Forelimb muscle (tissue), 1 donor: ENCODE measurements at regions not wholly inside any gene's neighbourhood (a gene's known extent, or its start where the extent isn't known, plus 50 kb on each side); places are given as distances from the start of the nearest gene placed in this dataset.

Source experiments
- DNase-seq: peaks from one replicate; pipeline ENCODE4 v3.0.0-alpha.2; 2013; ENCODE audit warnings: low read depth

DNA sequence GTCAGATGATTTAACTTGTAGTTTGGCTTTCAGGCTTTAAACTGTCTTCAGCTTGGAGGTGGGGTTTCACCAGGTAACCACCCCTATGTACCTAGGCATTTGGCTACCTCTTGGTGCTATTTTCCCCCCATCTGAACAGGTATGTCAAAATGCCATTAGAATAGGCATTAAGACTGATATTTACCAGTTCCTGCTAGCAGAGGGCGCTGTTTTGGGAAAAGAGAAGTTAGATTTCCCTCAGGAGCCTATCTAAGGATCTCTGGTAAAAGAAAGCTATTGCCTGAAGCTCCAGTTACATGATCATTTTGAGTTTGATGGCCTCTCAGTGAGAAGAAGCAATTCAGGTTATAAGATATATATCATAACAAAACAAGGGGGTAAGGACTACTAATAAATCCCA is 879.1 kb downstream of the SH3BGRL start:
- no peak for DNase-seq

GRCh38 chrX:82087699-82088098 is 885.8 kb downstream of the SH3BGRL start:
- no peak for DNase-seq

- no peak for DNase-seq
Observed at GRCh38 chrX:82092307-82092706, 890.4 kb downstream of the SH3BGRL start.

DNA sequence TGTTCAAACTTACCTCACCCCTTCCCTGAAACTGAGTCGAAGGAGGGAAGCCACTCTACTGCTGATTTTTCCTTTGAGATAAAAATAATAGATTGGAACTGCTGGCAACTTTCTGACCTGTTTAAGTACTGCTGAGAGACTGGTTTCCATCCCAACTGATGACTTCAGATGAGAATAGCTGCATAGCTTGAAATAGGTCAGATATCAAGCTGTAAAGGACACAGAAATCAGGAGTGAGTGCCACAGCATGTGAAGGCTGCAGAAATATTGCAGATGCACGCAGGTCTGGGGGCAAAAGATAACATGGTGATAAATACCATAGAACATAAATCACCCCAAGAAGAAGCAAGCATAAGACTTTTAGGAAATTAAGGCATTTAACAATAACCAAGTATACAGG is 923.2 kb downstream of the SH3BGRL start:
- no peak for DNase-seq

DNA sequence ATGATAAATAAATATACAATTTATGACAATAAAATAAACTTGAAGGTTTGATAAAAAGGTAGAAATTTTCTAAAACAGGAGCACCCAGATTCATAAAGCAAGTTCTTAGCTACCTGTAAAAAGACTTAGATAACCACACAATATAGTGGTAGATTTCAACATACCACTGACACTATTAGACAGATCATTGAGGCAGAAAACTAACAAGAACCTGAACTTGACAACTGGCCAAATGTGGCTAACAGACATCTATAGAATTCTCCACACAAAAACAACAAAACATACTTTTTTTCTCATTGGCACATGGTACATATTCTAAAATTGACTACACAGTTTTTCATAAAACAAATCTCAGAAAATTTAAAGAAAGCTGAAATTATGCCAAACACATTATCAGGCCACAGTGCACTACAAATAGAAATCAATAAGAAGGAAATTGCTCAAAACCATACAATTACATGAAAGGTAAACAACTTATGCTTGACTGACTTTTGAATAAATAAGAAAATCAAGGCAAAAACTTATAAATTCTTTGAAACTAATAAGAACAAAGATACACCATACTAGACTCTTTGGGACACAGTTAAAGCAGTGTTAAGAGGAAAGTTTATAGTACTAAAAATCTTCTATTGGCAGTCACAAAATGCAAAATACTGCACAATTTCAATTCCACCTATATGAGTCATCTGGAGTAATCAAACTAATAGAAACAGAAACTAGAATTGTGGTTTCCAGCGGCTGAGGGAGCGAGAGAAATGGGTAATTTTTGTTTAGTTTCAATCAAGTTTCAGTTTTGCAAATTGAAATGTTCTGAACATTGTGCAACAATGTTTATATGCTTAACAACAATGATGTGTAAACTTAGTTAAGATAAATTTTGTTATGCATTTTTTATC is 925.6 kb downstream of the SH3BGRL start:
- no peak for DNase-seq

DNA sequence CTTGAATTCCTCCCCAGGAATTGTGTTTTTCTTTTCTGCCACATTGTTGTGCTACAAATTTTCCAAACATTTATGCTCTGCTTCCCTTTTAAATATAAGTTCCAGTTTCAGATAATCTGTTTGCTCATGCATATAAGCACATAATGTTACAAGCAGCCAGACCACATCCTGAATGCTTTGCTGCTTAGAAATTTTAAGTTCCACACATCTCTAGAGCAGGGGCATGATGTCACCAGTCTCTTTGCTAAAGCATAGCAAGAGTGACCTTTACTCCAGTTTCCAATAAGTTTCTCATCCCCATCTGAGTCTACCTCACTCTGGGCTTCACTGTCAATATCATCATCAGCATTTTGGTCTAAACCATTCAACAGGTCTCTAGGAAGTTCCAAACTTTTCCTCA is 932.5 kb downstream of the SH3BGRL start:
- no peak for DNase-seq

DNA sequence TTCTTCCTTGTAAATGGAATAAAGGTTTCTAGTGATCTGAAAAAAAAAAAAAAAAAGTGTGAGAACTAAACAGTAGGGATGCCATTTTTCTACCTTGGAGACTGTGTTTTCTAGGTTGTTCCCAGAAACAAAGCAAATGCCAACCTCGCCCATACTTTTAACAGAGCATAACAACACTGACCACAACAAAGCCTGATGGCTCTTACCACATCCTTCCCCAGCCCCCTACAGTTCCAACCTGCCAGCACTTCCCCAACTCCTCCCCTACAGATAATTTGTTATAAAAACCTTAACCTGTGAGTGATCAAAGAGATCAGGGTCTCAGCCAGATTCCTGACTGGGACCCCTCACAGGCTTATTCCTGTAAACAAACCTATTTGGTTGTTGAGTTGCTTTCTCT is 940.0 kb downstream of the SH3BGRL start:
- no peak for DNase-seq

GRCh38 chrX:82161195-82161594 is 959.3 kb downstream of the SH3BGRL start:
- DNase-seq = no peak

DNA sequence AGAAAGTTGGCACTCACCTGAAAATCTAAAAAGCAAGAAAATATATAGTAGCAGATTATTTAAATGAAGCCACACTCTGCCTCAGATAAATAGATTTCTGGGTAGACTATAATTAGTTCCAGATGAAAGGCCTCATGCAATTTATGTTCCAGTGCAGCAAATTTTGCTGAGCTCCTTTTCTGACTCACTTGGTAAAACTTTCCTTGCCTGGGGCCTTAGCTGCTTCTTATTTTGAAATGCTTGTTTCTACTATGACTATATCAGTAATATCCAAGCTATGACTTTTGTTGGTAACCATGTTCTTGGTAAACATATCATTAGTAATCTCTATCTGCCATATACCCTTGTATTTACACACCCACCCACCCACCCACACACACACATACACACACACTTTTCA is 961.8 kb downstream of the SH3BGRL start:
- no peak for DNase-seq

- DNase-seq = no peak
Observed at GRCh38 chrX:82196866-82197265, 995.0 kb downstream of the SH3BGRL start.

DNA sequence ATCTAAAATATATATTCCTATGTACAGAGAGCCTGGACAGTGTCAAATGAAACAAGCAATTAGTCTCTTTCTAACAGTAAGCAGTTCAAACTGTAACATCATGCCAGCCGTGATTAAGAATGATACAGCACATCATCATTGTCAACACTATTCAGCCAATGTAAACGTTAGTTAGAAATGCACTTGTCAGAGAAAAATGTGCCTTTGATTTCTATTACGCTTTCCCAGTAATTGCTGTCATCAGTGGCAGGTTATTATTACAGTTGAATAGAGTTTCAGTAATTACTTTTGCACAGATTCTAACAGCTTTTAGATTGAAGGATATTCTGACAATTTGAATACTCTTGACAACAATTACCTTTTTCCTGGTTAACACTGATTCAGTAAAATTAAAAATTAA is 1007.1 kb downstream of the SH3BGRL start:
- no peak for DNase-seq

GRCh38 chrX:82218361-82218760 is 1016.5 kb downstream of the SH3BGRL start:
- DNase-seq = no peak

- DNase-seq = no peak
Observed at GRCh38 chrX:82219129-82219528, 1017.2 kb downstream of the SH3BGRL start.

GRCh38 chrX:82224961-82225360 is 1023.1 kb downstream of the SH3BGRL start:
- DNase-seq = no peak

- no peak for DNase-seq
Observed at GRCh38 chrX:82230013-82230412, 1028.1 kb downstream of the SH3BGRL start.

GRCh38 chrX:82232679-82233078 is 1030.8 kb downstream of the SH3BGRL start:
- DNase-seq = no peak

DNA sequence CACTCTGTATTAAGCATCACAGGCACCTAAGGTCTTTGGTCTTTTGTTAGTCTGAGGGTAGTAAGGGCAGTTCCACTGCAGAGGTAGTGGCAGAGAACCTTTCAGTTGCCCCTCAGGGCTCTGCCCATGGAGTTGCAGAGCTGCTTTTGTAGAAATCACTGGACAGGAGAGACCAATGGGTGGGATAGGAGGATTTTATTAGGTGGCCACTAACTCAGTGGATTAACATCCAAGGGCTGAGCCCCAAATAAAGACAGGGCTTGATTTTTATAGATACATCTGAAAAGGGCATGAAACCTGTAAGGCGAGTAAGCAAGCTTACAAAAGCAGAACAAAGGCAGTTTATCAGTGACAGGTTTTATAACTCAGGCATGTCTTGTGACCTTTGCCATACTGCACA is 1035.4 kb downstream of the SH3BGRL start:
- DNase-seq = no peak
